ENCODE measurements at regions not wholly inside any gene's neighbourhood (a gene's known extent, or its start where the extent isn't known, plus 50 kb on each side); places are given as distances from the start of the nearest gene placed in this dataset.

- H3K9me3 ChIP-seq = no peaks in the 10 kb centered on the region
- TF ChIP-seq, protein P1, sequence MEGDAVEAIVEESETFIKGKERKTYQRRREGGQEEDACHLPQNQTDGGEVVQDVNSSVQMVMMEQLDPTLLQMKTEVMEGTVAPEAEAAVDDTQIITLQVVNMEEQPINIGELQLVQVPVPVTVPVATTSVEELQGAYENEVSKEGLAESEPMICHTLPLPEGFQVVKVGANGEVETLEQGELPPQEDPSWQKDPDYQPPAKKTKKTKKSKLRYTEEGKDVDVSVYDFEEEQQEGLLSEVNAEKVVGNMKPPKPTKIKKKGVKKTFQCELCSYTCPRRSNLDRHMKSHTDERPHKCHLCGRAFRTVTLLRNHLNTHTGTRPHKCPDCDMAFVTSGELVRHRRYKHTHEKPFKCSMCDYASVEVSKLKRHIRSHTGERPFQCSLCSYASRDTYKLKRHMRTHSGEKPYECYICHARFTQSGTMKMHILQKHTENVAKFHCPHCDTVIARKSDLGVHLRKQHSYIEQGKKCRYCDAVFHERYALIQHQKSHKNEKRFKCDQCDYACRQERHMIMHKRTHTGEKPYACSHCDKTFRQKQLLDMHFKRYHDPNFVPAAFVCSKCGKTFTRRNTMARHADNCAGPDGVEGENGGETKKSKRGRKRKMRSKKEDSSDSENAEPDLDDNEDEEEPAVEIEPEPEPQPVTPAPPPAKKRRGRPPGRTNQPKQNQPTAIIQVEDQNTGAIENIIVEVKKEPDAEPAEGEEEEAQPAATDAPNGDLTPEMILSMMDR (IDR thresholded peaks at IDR 0.05) = no peak
- no peak overlapping the region for H3K27ac ChIP-seq
- no peak overlapping the region for H3K4me3 ChIP-seq
- no peaks in the 10 kb centered on the region for H3K4me1 ChIP-seq
- H3K36me3 ChIP-seq = no peaks in the 10 kb centered on the region
- no peak for DNase-seq (ENCODE audit: low spot score)
- no peaks in the 10 kb centered on the region for H3K27me3 ChIP-seq
Observed at GRCh38 chr3:22349215-22349851, 598.3 kb upstream of the ZNF385D start.

DNA sequence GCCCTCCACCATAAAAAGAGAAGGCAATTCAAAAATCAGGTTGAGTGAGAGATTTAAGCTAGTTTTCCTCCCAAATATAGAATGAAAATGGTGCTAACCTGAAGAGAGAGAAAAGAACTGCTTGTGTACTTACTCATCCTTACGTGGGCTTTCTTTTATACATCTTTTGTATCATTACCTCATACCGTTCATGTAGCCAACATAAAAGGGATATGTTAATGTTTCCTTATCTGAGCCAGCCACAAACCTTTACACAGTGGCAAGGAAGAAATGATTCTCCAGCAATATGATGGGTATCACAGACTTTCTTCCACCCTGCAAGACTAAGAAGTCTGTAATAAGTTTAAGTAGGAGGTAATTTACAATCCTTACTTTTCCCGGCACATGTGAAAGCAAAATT is 600.8 kb upstream of the ZNF385D start:
- H3K36me3 ChIP-seq = no peaks in the 10 kb centered on the region
- no peaks in the 10 kb centered on the region for H3K27me3 ChIP-seq
- TF ChIP-seq, protein P1 (IDR thresholded peaks at IDR 0.05) = no peak
- H3K27ac ChIP-seq = no peak overlapping the region
- H3K4me1 ChIP-seq = no peaks in the 10 kb centered on the region
- no peaks in the 10 kb centered on the region for H3K9me3 ChIP-seq
- no peak for DNase-seq (ENCODE audit: low spot score)
- H3K4me3 ChIP-seq = no peak overlapping the region

DNA sequence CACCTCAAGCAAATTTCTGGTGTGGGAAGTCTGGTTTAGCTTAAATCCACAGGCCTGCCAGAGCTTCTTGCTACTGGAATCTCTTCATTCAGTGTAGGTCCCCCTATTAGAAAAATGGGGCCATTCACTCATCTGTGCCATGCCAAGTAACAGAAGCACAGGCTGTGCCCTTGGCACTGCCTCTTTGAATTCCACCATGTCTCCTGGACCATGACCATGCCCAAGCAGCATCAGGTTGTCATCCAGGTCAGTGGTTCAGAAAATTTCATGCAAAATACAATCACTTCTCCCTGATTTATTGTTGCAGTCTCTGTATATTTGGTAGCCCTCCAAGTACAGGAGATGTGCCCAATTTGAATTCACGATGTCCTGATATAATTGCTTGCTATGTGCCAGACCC is 602.1 kb upstream of the ZNF385D start:
- TF ChIP-seq, protein P1 (IDR thresholded peaks at IDR 0.05) = no peak
- no peak for DNase-seq (ENCODE audit: low spot score)
- Histone ChIP-seq H3K4me1 (no peaks in the 10 kb centered on the region), H3K4me3 (no peak overlapping the region), H3K27me3 (no peaks in the 10 kb centered on the region), H3K27ac (no peak overlapping the region), H3K9me3 (no peaks in the 10 kb centered on the region), H3K36me3 (no peaks in the 10 kb centered on the region)

DNA sequence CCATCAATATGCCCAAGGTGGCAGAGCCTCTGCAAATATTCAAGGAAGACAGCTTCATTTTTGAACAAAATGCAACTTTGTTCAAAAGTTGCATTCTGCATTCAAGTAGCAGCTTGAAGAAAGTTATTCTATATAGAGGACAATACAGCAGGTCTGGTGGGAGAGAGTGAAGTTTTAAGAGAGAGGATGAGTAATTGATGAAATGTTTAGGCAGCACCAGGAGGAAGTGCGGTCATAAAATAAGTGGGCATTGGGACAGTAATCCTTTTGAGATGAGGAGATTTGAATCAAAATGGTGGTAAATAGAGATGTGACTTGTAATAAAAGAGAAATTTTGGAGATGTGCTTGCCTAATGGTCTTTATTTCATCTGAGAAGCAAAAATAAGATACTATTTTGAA is 607.3 kb upstream of the ZNF385D start:
- Histone ChIP-seq H3K27ac (no peak overlapping the region), H3K4me3 (no peak overlapping the region), H3K36me3 (no peaks in the 10 kb centered on the region), H3K4me1 (no peaks in the 10 kb centered on the region), H3K27me3 (no peaks in the 10 kb centered on the region), H3K9me3 (no peaks in the 10 kb centered on the region)
- TF ChIP-seq, protein P1 (IDR thresholded peaks at IDR 0.05) = no peak
- no peak for DNase-seq (ENCODE audit: low spot score)

GRCh38 chr3:22360164-22360563 is 609.2 kb upstream of the ZNF385D start:
- H3K36me3 ChIP-seq = no peaks in the 10 kb centered on the region
- DNase-seq (ENCODE audit: low spot score) = no peak
- H3K9me3 ChIP-seq = no peaks in the 10 kb centered on the region
- no peaks in the 10 kb centered on the region for H3K4me1 ChIP-seq
- H3K4me3 ChIP-seq = no peak overlapping the region
- no peaks in the 10 kb centered on the region for H3K27me3 ChIP-seq
- peak overlapping the region in 1 of 2 donors; percentile 30 for H3K27ac ChIP-seq
- TF ChIP-seq, protein P1 (IDR thresholded peaks at IDR 0.05) = no peak

GRCh38 chr3:22360970-22361369 is 610.0 kb upstream of the ZNF385D start:
- no peaks in the 10 kb centered on the region for H3K27me3 ChIP-seq
- DNase-seq (ENCODE audit: low spot score) = no peak
- no peaks in the 10 kb centered on the region for H3K36me3 ChIP-seq
- peak overlapping the region in 1 of 2 donors; percentile 30 for H3K27ac ChIP-seq
- H3K4me1 ChIP-seq = no peaks in the 10 kb centered on the region
- H3K9me3 ChIP-seq = no peaks in the 10 kb centered on the region
- TF ChIP-seq, protein P1 (IDR thresholded peaks at IDR 0.05) = no peak
- H3K4me3 ChIP-seq = no peak overlapping the region
